Activated CD4-positive, alpha-beta T cell treated with anti-CD3 and anti-CD28 coated beads for 24 hours (primary cell): ENCODE measurements at regions not wholly inside any gene's neighbourhood (a gene's known extent, or its start where the extent isn't known, plus 50 kb on each side); places are given as distances from the start of the nearest gene placed in this dataset.

ENCODE experiments used
- DNase-seq, 2 donors: peaks; one replicate each; pipeline ENCODE4 v3.0.0-alpha.2; 2020; ENCODE audit warnings: low read depth in 2 of 2

DNA sequence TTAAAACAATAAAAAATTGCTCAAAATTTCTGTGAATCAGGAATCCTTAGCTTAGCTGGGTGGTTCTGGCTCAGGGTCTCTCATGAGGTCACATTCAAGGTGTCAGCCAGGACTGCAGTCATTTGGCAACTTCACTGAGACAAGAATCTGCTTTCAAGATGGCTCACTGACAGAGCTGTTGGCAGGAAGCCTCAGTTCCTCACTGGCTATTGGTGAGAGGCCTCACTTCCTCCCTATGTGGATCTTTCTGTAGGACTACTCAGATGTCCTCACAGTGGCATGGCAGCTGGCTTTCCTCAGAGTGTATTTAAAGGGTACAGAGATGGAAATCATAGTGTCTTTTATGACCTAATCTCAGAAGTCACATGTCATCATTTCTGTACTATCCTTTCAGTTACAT lies 785.7 kb downstream of the ADGRL2 start:
- no peak for DNase-seq

DNA sequence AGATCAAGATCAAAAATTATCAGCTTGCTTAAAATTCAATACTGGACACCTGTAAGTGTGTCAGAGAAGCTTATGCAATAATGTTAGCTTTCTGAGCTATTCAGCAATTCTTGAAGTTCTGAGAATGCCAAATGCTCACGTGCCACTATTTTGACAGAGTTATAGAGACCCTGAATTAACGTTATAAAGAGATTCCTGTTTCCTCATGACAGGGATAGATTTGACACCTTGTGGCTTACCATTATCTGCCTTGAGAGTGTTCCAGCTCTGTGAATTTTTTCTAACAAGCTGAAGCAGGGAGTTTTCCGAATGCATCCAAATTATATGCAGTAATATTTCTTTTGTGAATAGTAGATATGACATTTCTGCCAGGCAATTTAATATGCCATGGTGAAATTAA lies 781.6 kb downstream of the ADGRL2 start:
- DNase-seq = no peak

DNA sequence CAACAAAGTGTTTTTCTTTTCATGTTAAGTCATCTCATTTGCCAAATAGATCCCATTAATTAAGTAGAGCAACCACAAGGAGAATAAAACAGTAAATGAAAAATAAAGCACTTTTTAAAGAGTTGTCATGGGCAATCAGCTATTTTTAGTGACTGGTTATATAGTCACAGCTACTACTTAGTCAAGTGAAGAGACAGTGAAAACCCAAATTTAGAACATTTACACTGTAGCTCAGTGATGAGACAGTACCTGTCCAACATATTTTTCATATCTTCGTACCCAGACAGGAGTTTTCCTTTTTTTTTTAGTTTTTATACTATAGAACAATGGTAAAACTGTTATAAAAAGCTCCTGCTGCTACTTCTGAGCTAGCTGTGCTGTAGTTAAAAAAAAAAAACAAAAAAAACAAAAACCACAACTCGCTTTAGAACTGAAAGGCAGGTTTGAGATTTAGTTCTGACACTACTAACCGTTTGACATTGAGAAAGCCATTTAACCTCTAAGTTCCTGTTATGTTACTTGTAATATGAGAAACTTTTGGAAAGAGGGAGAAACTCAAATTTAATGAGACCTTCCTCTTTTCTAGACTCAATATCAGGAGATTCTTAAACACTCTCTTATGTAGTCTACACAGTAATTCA lies 777.5 kb downstream of the ADGRL2 start:
- DNase-seq = no peak

DNA sequence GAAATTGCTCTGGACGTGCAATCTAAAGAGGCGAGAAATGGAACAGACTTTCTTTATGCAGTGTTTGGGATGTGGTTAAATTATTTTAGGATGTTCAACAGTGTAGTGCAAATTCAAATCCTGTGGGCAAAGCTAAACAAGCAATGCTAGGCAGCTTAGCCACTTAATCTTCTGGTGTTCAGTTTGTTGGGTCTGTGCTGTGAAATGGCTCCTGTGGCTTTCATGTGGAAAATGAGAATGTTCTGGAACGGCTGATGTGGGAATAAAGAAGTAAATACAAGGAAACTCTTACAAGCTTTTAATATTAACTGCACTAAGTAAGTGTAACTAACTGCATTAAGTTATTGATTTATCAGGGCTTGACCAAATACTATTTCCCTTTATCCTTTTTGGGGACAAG lies 766.6 kb downstream of the ADGRL2 start:
- DNase-seq = no peak

DNA sequence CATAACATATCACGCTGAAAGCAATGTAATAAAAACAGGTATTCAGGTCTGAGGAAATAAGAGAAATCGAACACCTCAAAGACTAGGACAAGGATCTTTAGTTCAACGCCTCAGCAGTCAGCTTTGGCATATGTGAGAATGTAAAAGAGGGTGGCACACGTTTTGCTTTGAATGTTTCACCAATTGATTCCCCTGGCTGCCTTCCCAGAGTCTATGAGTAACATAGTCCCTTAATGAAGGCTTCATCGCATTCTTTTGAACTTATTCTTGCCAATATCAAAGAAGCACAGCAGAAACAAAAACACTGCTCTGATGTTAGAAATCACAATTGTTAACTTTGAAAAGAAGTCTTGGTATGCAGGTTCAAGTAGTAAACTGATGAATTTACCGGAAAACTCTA lies 764.8 kb downstream of the ADGRL2 start:
- no peak for DNase-seq

DNA sequence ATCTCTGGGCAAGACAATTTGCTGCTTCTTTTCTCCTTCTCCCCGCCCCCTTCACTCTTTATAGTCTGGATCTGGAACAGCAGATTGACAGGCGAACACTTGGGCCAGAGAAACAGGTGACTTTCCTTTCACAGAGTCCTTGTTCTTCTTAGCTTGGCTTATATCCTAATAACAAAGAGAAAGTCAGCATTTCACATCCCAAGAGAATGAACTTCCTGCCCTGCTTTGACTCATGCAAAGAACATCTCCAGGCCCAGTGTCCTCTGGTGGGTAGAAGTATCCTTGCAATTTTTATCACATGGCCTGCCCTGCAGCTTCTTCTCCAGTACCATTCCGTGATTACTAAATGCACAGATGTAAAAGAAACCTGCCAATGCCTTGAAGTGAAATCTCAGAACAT lies 764.4 kb downstream of the ADGRL2 start:
- no peak for DNase-seq

DNA sequence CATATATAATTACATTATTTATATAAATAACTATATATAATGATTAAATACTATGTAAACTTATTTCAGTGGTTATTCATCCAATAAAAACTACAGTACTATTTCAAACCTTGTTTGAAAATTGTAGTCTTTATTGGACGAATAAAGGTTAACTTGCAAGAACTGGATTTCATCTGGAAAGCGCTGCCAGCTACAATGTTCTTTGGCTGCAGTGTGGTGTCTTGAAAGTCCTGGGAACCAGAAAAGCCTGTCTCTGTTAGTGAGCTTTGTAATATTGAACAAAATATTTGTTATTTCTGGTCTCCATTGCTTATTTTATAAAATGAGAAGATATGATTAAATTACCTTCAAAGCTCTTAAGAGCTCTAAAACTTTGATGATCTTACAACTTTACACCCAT lies 763.6 kb downstream of the ADGRL2 start:
- DNase-seq = no peak

DNA sequence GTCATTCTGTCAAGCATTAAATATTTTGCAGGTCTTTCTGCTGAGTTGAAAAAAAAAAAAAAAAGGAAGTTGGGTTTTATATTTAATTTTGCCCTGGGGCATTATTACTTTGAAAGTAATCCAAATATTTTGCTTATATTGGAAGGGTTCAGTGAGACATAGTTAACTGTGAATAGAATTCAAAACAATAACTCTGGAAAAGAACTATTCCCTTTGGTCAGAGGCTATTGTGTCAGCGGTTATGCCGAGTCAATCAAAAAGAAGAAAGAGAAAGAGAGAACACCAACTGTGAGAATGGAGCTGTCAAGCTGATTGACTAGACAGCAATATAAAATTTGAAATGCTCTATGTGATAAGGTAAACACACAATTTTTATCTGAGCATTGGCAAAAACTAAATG lies 761.7 kb downstream of the ADGRL2 start:
- DNase-seq = no peak

DNA sequence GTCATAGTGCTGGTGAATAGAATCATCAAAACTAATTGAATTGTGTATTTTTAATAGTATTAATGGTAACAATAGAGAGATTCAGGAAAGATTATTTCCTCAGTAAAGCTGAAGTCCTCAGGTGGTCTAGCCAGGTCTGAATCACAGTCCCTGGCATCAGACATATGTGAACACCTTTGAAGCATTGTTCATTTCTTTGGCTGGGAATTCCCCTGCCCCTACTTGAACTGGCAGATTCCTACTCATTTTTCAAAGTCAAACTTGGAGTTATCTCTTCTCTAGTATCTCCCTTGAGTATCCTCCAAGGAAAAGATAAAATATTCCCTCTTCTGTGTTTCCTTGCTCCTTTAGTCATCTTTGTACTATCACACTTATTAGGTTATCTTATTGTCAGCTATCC lies 759.8 kb downstream of the ADGRL2 start:
- no peak for DNase-seq

DNA sequence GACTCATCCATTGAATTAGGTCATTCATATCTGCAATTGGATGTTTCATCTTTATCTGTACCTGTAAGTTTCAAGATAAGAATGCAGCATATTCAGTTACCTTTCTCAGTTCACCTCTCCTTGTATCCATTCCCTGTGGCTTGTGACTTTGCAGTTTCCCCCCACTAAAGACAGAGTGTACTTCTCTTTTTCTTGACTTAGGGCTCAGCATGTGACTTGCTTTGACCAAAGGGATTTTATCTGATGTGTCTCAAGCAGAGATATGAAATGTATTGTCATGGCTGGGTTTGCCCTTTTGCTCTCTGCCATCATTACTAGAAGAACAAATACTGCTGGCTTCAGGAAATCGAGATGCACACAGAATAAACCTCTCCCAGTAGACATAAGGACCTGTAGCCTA lies 754.8 kb downstream of the ADGRL2 start:
- no peak for DNase-seq

DNA sequence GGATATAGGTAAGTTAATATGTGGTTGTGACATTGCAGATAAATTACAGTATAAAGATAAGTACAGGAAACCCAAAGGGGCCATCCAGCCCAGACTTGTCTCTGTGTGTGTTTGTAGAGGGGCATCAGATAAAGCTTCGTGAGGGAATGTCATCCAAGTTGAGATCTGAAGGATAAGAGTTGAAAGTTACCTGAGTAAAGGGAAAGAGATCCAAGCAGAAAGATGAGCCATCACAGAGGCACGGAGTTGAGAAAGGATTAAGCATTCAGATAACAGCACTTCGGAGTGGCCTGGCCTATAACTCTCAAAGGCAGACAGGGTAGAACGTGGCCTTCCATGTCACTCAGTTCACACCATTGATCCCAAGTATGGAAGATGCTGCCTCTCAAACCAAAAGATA lies 749.1 kb downstream of the ADGRL2 start:
- DNase-seq = no peak

DNA sequence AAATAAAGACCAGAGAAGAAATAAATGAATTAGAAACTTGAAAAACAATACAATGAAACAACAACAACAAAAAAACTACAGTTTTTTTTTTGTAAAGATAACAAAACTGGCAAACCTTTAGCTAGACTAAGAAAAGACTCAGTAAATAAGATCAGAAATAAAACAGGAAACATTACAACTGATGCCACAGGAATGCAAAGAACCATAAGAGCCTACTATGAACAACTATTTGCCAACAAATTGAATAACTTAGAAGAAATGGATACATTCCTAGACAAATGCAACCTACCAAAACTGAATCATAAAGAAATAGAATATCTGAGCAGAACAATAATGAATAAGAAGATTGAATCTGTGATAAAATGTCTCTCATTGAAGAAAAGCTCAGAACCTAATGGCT lies 742.0 kb downstream of the ADGRL2 start:
- DNase-seq = no peak

DNA sequence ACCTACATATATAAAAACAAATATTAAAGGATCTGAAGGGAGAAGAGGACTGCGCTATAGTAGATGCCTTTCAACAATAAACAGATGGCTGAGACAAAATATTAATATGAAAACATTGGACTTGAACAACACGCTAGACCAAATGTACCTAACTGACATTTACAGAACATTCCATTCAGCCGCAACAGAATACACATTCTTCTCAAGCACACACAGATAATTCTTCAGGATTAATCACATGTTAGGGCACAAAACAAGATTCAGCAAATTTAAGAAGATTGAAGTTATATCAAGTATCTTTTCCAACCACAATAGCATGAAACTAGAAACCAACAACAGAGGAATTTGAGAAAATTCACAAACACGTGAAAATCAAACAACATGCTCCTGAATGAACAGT lies 741.4 kb downstream of the ADGRL2 start:
- no peak for DNase-seq

DNA sequence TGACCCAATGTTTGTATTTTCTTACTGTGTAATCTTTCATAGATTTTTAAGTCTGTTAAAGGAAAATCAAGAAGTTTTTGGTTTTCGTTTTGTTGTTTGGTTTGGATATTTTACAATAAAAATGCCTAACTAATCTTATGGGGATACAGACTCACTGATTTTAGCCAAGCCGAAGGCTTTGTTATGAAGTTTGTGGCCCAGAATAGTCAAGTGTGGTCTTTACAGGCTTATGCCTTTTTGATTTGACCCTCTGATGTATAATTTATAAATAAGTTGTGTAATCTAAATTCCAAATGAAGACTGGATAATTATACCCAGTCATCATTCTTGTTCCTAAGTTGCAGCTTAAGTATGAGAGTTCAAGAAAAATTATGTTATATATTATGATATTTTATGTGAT lies 739.3 kb downstream of the ADGRL2 start:
- DNase-seq = no peak

DNA sequence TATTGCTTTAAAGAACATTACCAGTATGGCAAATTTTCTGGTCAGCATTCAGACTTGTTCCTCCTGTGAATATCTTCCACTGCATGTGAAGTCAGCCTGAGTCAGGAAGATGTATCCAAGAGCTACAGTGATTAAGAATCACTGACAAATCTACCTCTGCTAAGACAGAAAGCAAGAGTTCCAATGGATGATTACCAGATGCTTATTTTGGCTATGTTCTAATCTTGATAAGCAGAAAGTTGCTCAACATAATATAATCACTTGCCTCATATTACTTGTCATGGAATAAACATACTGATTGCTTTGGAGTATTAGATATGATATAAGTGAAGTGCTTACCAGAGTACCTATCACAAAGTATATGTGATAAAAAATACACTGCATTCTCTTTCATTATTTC lies 738.1 kb downstream of the ADGRL2 start:
- no peak for DNase-seq

DNA sequence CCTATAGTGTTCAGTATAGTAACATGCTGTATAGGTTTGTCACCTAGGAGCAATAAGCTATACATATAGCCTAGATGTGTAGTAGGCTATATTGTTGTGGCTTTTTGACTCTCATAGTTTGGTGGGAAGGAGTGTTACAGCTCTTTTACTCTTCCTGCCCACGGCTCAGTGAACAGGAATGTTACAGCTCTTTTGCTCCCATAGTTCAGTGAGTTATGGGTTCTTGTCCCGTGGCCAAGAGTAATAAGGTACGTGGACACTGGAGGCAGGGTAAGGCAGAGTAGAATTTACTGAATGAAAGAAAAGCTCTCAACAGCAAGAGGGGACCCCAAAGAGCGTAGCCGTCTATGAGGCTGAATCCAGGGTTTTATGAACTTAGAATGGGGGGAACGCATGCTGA lies 734.3 kb downstream of the ADGRL2 start:
- DNase-seq = no peak

DNA sequence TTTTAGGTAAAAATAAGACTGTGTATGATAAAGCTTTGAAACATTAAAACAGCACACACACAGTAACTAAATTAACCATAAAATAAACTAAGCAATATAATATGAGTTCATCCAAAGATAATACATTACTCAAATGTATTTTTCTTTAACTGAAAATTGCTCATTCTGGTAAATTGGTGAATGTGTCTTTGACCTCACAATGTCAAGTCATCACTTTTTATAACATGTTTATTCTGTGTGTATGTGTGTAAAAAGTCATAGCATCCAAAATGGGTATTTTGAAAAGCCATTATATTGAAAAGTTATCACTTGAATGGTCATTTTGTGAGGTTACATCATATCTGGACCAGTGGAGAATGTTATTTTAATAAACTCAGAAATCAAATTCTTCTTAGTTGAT lies 724.6 kb downstream of the ADGRL2 start:
- no peak for DNase-seq

DNA sequence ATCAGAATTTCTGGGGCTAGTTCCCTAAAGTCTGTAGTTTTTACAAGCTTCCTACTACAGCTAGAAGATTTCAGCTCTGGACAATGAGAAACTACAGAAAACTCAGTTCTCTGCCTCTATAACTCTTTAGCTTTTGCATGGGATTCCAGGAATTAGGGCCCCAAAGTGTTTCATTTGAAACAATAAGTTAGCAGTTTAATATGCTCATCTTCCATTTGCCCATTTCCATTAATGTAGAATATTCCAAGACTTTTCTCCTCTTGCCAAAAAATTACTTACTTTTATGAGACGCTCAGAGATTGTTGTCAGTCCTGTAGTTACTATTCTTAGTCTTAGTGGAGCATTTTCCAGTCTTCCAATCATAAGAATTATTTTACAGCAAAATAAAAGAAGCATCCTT lies 719.9 kb downstream of the ADGRL2 start:
- no peak for DNase-seq

DNA sequence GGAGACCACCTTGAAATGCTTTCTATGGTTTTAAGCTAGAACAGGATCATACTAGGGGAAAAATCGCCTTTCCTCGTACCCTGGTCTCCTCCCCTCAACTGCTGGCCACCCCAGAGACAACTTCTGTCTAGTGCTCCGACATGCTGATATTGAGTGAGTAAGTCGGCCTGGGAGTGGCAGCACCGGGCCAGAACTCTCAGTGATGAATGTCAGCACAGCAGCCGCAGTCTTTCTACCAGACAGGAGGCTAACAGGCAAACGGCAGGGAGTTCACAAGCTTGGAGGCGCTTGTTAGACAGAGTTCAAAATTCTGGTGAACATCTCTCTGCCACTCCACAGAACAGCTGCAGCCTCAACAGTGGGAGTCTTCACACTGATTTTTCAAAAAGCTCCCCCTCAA lies 716.9 kb downstream of the ADGRL2 start:
- DNase-seq = no peak

DNA sequence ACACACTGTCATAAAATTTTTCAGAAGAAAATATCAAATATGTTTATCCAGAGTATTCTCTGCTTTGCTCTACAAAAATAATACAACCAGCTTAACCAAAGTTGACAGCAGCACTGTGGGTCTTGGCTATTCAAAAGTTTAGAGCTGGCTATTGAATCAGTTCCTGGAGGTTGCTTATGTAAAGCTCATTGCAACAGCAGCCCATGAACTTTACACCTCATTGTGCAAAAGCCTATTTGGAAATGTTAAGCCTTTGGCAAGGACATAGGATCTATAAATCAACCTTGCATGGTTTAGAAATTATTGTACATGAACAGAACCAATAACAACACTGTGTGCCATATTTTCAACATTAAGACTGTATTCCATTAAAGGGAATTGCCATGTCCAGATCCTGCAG lies 714.9 kb downstream of the ADGRL2 start:
- DNase-seq = no peak

DNA sequence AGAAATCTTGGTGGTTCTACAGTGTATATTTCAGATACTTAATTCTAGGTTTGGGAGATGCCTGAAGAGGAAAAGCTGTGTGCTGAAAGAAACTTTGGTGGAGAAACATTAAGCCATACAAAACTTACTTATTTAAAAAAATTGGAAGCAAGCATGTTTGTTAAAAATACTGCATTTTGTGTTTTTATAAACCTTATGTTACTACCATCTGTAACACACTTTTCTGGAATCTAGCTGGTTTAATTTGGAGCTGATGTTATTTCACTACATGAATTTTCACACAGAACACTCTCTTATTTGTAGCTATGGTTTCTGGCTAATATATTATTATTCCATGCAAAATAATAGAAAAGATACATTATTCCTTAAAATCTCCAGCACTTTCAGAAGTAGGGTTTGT lies 710.7 kb downstream of the ADGRL2 start:
- DNase-seq = no peak

DNA sequence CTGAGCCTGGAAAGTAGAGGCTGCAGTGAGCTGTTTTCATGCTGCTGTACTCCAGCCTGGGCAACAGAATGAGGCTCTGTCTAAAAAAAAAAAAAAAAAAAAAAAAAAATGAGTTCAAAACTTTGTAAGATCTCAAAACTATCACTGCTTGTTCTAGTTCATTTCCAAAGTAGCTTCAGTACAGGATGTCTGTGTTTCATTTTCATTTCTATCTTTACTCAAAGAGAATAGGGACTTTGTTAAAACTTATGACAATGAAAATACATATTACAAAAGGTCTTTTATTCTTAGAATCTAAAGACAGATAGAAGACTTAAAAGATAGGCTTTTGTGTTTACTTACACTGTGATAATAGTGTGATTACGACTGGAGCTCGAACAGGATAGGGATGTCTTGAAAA lies 709.7 kb downstream of the ADGRL2 start:
- no peak for DNase-seq

DNA sequence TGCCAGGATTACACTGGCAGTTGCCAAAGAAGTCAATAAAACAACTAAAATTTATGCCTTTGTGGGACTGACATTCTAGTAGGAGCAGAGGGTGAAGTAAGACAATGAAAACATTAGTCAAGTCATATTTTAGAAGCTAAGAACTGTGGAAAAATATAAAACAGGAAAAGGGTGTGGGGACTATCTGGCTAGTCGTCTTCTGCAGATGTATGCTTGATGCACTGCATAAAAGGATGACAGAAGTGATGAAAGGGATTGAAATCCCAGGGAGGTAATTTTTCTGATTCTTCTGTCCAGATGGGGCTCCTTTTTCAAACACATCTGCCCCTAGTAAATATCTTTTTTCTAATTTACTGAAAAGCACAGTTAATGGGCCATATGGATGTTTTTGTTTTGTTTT lies 706.3 kb downstream of the ADGRL2 start:
- DNase-seq = no peak

DNA sequence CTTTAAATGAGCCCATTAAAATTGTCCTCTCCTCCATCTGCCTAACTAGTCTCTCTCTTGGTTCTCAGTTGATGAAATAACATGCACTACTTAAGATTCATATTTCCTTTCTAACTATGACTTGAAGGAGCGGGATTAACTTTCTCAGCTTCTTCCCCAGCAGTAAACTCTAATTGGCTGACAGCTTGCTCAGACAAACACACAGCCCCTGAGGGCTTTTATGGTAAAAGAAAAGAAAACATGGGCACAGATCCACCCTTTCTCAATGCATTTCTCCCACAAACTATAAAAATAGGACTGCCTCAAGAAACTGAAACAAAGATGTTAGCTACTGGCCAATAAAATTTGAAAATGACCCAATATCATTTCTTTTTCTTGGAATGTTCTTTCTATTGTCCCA lies 703.1 kb downstream of the ADGRL2 start:
- no peak for DNase-seq

DNA sequence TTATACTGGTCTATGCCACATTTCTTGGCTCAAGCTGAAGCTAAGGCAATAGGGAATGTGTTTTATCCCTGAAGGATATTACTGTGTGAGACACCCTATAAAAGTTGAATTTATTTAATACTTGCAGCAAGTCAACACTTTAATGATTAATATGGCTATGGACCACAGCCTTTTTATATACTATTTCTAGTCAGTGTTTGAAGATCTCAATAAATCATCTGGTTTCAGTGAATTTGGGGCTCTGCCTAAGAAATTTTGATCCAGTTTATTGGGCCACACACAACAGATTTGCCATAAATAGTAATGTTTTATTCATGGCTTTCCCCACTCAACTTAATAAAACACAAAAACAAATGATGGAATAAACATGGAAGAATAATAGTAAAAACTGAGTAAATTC lies 698.3 kb downstream of the ADGRL2 start:
- no peak for DNase-seq
